Epithelial cell of esophagus (primary cell): ENCODE measurements at regions not wholly inside any gene's neighbourhood (a gene's known extent, or its start where the extent isn't known, plus 50 kb on each side); places are given as distances from the start of the nearest gene placed in this dataset.
"Not testable (repeated sequence)": the region's sequence is repeated elsewhere in the genome, so short reads cannot be mapped to it uniquely, and the experiment has no call there.

Experiments used
- DNase-seq: peaks from one replicate; pipeline ENCODE4 v3.0.0; 2010; ENCODE audit warnings: low read depth
- H3K4me3 ChIP-seq: 2 replicates; pipeline ENCODE4 v1.5.1; 2011; ENCODE audit warnings: mild to moderate bottlenecking, low read length, control low read depth
- CTCF ChIP-seq: IDR thresholded peaks from 2 replicates; pipeline ENCODE4 v1.5.1; 2011; ENCODE audit warnings: low read depth, mild to moderate bottlenecking, low read length, control low read depth, inconsistent platforms; ENCODE audit not compliant: insufficient read depth; ENCODE audit errors: missing control alignments

GRCh38 chr7:10643545-10643944 is 330.1 kb upstream of the PHF14 start:
- no peak overlapping the region for H3K4me3 ChIP-seq
- no peak for TF ChIP-seq CTCF
- DNase-seq = no peak

- TF ChIP-seq CTCF = no peak
- DNase-seq = no peak
- no peak overlapping the region for H3K4me3 ChIP-seq
Observed at GRCh38 chr7:10644849-10645248, 328.8 kb upstream of the PHF14 start.

- DNase-seq = no peak
Observed at GRCh38 chr7:10646194-10646593, 327.5 kb upstream of the PHF14 start.

GRCh38 chr7:10648289-10648688 is 325.4 kb upstream of the PHF14 start:
- no peak for TF ChIP-seq CTCF
- no peak for DNase-seq
- H3K4me3 ChIP-seq = no peak overlapping the region

More at GRCh38 chr7:10646194-10646593, 327.5 kb upstream of the PHF14 start:
- no peak overlapping the region for H3K4me3 ChIP-seq
- TF ChIP-seq CTCF = no peak

GRCh38 chr7:10649120-10649519 is 324.6 kb upstream of the PHF14 start:
- not testable (repeated sequence) for DNase-seq, H3K4me3 ChIP-seq

GRCh38 chr7:10655031-10655430 is 318.6 kb upstream of the PHF14 start:
- H3K4me3 ChIP-seq = no peak overlapping the region
- DNase-seq = no peak
- no peak for TF ChIP-seq CTCF

- DNase-seq = no peak
- no peak for TF ChIP-seq CTCF
- no peak overlapping the region for H3K4me3 ChIP-seq
Observed at GRCh38 chr7:10657201-10657600, 316.5 kb upstream of the PHF14 start.

GRCh38 chr7:10657837-10658236 is 315.8 kb upstream of the PHF14 start:
- no peak overlapping the region for H3K4me3 ChIP-seq
- TF ChIP-seq CTCF = no peak
- no peak for DNase-seq
